OCI-LY1 (cell line): ENCODE measurements at regions not wholly inside any gene's neighbourhood (a gene's known extent, or its start where the extent isn't known, plus 50 kb on each side); places are given as distances from the start of the nearest gene placed in this dataset.

Source experiments
- H2AFZ ChIP-seq: fragments of 200-600 bp; sonication (generic), shearing (Covaris generic); 2 replicates; pipeline ENCODE4 v1.6.0; 2014; ENCODE audit warnings: antibody characterized with exemption, mild to moderate bottlenecking, low read length
- H3F3A ChIP-seq: fragments of 200-600 bp; sonication (generic), shearing (Covaris generic); 2 replicates; pipeline ENCODE4 v1.6.0; 2014; ENCODE audit warnings: mild to moderate bottlenecking, antibody characterized with exemption, low read length, moderate library complexity; ENCODE audit not compliant: insufficient read depth
- H3K27ac ChIP-seq: fragments of 200-600 bp; sonication (generic); 2 replicates; pipeline ENCODE4 v1.5.1; 2014; ENCODE audit warnings: low read length, mixed run types, mild to moderate bottlenecking, low read depth; ENCODE audit not compliant: poor library complexity, severe bottlenecking
- H3K27me3 ChIP-seq: fragments of 200-600 bp; sonication (generic); 2 replicates; pipeline ENCODE4 v1.6.0; 2014; ENCODE audit warnings: antibody characterized with exemption, mild to moderate bottlenecking, low read length, moderate library complexity; ENCODE audit not compliant: insufficient read depth
- H3K36me3 ChIP-seq: fragments of 200-600 bp; sonication (generic); 2 replicates; pipeline ENCODE4 v1.6.1; 2014; ENCODE audit warnings: mild to moderate bottlenecking, antibody characterized with exemption, low read length, moderate library complexity, mixed read lengths; ENCODE audit not compliant: insufficient read depth
- H3K4me1 ChIP-seq: fragments of 200-600 bp; sonication (generic); 2 replicates; pipeline ENCODE4 v1.5.1; 2014; ENCODE audit warnings: mild to moderate bottlenecking, low read length, moderate library complexity; ENCODE audit not compliant: insufficient read depth, severe bottlenecking
- H3K4me2 ChIP-seq: fragments of 200-600 bp; sonication (generic), shearing (Covaris generic); 2 replicates; pipeline ENCODE4 v1.6.1; 2014; ENCODE audit warnings: low read length
- H3K4me3 ChIP-seq: fragments of 200-600 bp; sonication (generic); 2 replicates; pipeline ENCODE4 v1.5.1; 2014; ENCODE audit warnings: low read length, low read depth, mild to moderate bottlenecking, mixed read lengths; ENCODE audit not compliant: poor library complexity, severe bottlenecking
- H3K79me2 ChIP-seq: fragments of 200-600 bp; shearing (Covaris generic); 2 replicates; pipeline ENCODE4 v1.6.1; 2016; ENCODE audit warnings: mixed run types, low read length, mixed read lengths; ENCODE audit not compliant: insufficient read depth
- H3K9ac ChIP-seq: fragments of 200-600 bp; sonication (generic), shearing (Covaris generic); 2 replicates; pipeline ENCODE4 v1.6.1; 2014; ENCODE audit warnings: mild to moderate bottlenecking, low read length, mixed read lengths
- H3K9me2 ChIP-seq: fragments of 200-600 bp; sonication (generic), shearing (Covaris generic); 2 replicates; pipeline ENCODE4 v1.6.1; 2014; ENCODE audit warnings: low read depth, mild to moderate bottlenecking, low read length, mixed read lengths
- H3K9me3 ChIP-seq: fragments of 200-600 bp; shearing (Covaris generic); 2 replicates; pipeline ENCODE4 v1.6.1; 2014; ENCODE audit warnings: low read length, mixed read lengths
- H4K20me1 ChIP-seq: fragments of 200-600 bp; sonication (generic), shearing (Covaris generic); 2 replicates; pipeline ENCODE4 v1.6.0; 2016; ENCODE audit warnings: mild to moderate bottlenecking, low read length; ENCODE audit not compliant: insufficient read depth
- EZH2 ChIP-seq: fragments of 200-600 bp; sonication (generic), shearing (Covaris generic); IDR thresholded peaks from 2 replicates; pipeline ENCODE4 v1.8.0; 2017; ENCODE audit warnings: borderline replicate concordance, mixed run types, mild to moderate bottlenecking, antibody characterized with exemption, low read length, moderate library complexity, mixed read lengths
- TF ChIP-seq, protein P1 (sequence below): fragments of 200-600 bp; sonication (generic), shearing (Covaris generic); IDR thresholded peaks from 2 replicates; pipeline ENCODE4 v1.5.1; 2017; ENCODE audit warnings: mild to moderate bottlenecking, antibody characterized with exemption, low read length, moderate library complexity, mixed read lengths

DNA sequence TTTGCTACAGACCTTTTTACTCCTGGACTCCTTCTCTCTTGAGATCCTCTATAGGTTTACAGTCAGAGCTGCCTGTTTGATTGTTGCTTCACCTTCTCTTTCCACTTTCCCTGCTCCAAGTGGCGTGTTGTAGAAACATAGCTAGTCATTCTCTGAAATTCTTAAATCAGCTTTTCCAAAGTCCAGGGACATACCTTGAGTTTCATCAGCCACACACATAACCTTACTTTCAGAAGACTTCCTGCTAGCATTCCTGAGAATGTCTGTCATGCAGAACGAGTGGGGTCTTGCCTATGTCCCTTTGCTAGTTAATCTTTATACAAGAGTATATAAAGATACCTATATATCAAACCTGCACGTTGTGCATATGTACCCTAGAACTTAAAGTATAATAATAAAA lies 230.3 kb upstream of the ZNF462 start:
- H3K27ac ChIP-seq: no peak overlapping the region
- no peaks in the 10 kb centered on the region for H3K27me3 ChIP-seq
- H3K4me2 ChIP-seq: no peak overlapping the region
- no peaks in the 10 kb centered on the region for H3F3A ChIP-seq
- no peak overlapping the region for H2AFZ ChIP-seq
- H4K20me1 ChIP-seq: no peaks in the 10 kb centered on the region
- no peaks in the 10 kb centered on the region for H3K9me2 ChIP-seq
- TF ChIP-seq, protein P1, sequence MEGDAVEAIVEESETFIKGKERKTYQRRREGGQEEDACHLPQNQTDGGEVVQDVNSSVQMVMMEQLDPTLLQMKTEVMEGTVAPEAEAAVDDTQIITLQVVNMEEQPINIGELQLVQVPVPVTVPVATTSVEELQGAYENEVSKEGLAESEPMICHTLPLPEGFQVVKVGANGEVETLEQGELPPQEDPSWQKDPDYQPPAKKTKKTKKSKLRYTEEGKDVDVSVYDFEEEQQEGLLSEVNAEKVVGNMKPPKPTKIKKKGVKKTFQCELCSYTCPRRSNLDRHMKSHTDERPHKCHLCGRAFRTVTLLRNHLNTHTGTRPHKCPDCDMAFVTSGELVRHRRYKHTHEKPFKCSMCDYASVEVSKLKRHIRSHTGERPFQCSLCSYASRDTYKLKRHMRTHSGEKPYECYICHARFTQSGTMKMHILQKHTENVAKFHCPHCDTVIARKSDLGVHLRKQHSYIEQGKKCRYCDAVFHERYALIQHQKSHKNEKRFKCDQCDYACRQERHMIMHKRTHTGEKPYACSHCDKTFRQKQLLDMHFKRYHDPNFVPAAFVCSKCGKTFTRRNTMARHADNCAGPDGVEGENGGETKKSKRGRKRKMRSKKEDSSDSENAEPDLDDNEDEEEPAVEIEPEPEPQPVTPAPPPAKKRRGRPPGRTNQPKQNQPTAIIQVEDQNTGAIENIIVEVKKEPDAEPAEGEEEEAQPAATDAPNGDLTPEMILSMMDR: no peak
- no peak for TF ChIP-seq EZH2
- H3K9me3 ChIP-seq: no peaks in the 10 kb centered on the region
- H3K79me2 ChIP-seq: no peaks in the 10 kb centered on the region
- no peak overlapping the region for H3K4me3 ChIP-seq
- no peaks in the 10 kb centered on the region for H3K36me3 ChIP-seq
- no peaks in the 10 kb centered on the region for H3K4me1 ChIP-seq
- no peak overlapping the region for H3K9ac ChIP-seq

DNA sequence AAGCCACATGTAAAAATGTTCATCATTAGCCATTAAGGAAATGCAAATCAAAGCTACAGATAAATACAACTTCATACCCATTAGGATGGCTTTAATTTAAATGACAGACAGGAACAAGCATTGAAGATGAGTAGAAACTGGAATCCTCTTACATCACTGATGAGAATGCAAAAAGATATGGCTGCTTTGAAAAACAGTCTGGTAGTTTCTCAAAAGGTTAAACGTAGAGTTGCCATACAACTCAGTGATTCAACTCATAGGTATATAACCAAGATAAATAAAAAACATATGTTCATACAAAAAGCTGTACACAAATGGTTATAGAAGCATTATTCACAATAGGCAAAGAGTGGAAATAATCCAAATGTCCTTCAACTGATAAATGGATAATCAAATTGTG lies 228.8 kb upstream of the ZNF462 start:
- Histone ChIP-seq H3K4me1 (no peaks in the 10 kb centered on the region), H3F3A (no peaks in the 10 kb centered on the region), H3K4me2 (no peak overlapping the region), H3K36me3 (no peaks in the 10 kb centered on the region), H2AFZ (no peak overlapping the region), H3K9me3 (no peaks in the 10 kb centered on the region), H4K20me1 (no peaks in the 10 kb centered on the region), H3K27ac (no peak overlapping the region), H3K9me2 (no peaks in the 10 kb centered on the region), H3K27me3 (no peaks in the 10 kb centered on the region), H3K9ac (no peak overlapping the region), H3K4me3 (no peak overlapping the region), H3K79me2 (no peaks in the 10 kb centered on the region)
- no peak for TF ChIP-seq EZH2
- TF ChIP-seq, protein P1: no peak

DNA sequence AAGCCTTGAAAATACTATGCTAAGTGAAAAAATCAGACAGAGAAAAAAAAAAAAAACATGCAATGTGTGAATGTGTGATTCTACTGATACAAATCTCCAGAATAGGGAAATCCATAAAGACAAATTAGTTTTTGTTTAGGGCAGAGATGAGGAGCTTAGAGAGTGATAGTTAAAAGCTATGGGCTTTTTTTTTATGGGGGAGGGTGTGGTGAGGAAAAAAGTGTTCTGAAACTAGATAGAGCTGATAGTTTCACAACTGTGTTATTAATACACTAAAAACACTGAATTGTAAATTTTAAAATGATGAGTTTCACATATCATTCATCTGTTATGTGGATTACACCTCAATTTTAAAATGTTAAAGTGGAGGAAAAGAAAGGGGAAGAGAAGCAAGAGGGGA lies 228.3 kb upstream of the ZNF462 start:
- no peak overlapping the region for H2AFZ ChIP-seq
- H3K9me3 ChIP-seq: no peaks in the 10 kb centered on the region
- no peak overlapping the region for H3K4me2 ChIP-seq
- no peaks in the 10 kb centered on the region for H3K9me2 ChIP-seq
- H3K4me3 ChIP-seq: no peak overlapping the region
- no peaks in the 10 kb centered on the region for H3K4me1 ChIP-seq
- no peaks in the 10 kb centered on the region for H4K20me1 ChIP-seq
- H3K27me3 ChIP-seq: no peaks in the 10 kb centered on the region
- no peaks in the 10 kb centered on the region for H3K79me2 ChIP-seq
- no peaks in the 10 kb centered on the region for H3F3A ChIP-seq
- no peak overlapping the region for H3K27ac ChIP-seq
- no peak overlapping the region for H3K9ac ChIP-seq
- no peak for TF ChIP-seq EZH2
- TF ChIP-seq, protein P1: no peak
- H3K36me3 ChIP-seq: no peaks in the 10 kb centered on the region
